Endothelial cell of umbilical vein (primary cell): ENCODE measurements at regions not wholly inside any gene's neighbourhood (a gene's known extent, or its start where the extent isn't known, plus 50 kb on each side); places are given as distances from the start of the nearest gene placed in this dataset.

ENCODE experiments used
- BruUV-seq: library from RNA; stranded (reverse); fragments of 400-500 nt; replicated peaks from 2 replicates; lab custom pipeline; 2021; lab: Mats Ljungman, UMichigan
- CTCF ChIA-PET: fragments of 300-600, 350-600 bp; sonication (Branson Sonifier 250); formaldehyde crosslinking; loops from one replicate; lab custom pipeline; 2021; ENCODE audit warnings: antibody characterized with exemption, inconsistent platforms; lab: Charles Lee
- POLR2A ChIA-PET: fragments of 300-600, 350-600 bp; sonication (Branson Sonifier 250); formaldehyde crosslinking; loops from one replicate; lab custom pipeline; 2021; ENCODE audit warnings: antibody characterized with exemption, inconsistent platforms; lab: Charles Lee
- DNase-seq: peaks from one replicate; pipeline ENCODE4 v3.0.0-alpha.2; 2011; ENCODE audit warnings: low read depth, low spot score
- FAIRE-seq: peaks from 2 replicates; lab custom pipeline; 2011; peaks lifted over from hg19 to GRCh38; lab: Jason Lieb, UNC
- H2AFZ ChIP-seq: 2 replicates; pipeline ENCODE4 v1.6.0; 2012; ENCODE audit warnings: low read depth, low read length, control low read depth, inconsistent platforms
- H3K27ac ChIP-seq: 2 replicates; pipeline ENCODE4 v1.5.1; 2011; ENCODE audit warnings: low read depth, mild to moderate bottlenecking, control low read depth, low read length, moderate library complexity; ENCODE audit not compliant: insufficient read depth
- H3K27me3 ChIP-seq, 2 experiments: 2 replicates each; pipeline versions ENCODE4 v1.6.0 to v1.6.1; 2011; ENCODE audit warnings: low read length in 2 of 2, mixed read lengths in 1 of 2; ENCODE audit not compliant: control insufficient read depth in 2 of 2, insufficient read depth in 2 of 2
- H3K36me3 ChIP-seq, 2 experiments: 2 replicates in 1 of 2; 3 replicates in 1 of 2; pipeline ENCODE4 v1.5.1; 2011; ENCODE audit warnings: low read length in 2 of 2, mild to moderate bottlenecking in 1 of 2, moderate library complexity in 1 of 2; ENCODE audit not compliant: control insufficient read depth in 2 of 2, insufficient read depth in 2 of 2; ENCODE audit errors: extremely low read depth in 1 of 2
- H3K4me1 ChIP-seq: 3 replicates; pipeline ENCODE4 v1.5.1; 2011; ENCODE audit warnings: mild to moderate bottlenecking, low read length; ENCODE audit not compliant: control insufficient read depth, insufficient read depth; ENCODE audit errors: extremely low read depth
- H3K4me2 ChIP-seq: 2 replicates; pipeline ENCODE4 v1.6.1; 2011; ENCODE audit warnings: low read length, control low read depth, mixed read lengths; ENCODE audit not compliant: insufficient read depth
- H3K4me3 ChIP-seq, 3 experiments: fragments of 200-600 bp in 1 of 3; sonication (generic), shearing (Covaris generic) in 1 of 3; replicated peaks in 1 of 3; 2 replicates each; pipeline ENCODE4 v1.5.1; 2011 to 2016; ENCODE audit warnings: control low read depth in 3 of 3, low read length in 3 of 3, mild to moderate bottlenecking in 2 of 3, inconsistent platforms in 1 of 3, low read depth in 1 of 3, moderate library complexity in 1 of 3; ENCODE audit not compliant: insufficient read depth in 1 of 3
- H3K79me2 ChIP-seq: 2 replicates; pipeline ENCODE4 v1.6.0; 2012; ENCODE audit warnings: low read length, inconsistent platforms; ENCODE audit not compliant: control insufficient read depth, insufficient read depth
- H3K9ac ChIP-seq: replicated peaks from 2 replicates; pipeline ENCODE3; 2011; ENCODE audit warnings: low read length, control low read depth; ENCODE audit not compliant: insufficient read depth; ENCODE audit errors: extremely low read depth
- H3K9me1 ChIP-seq: replicated peaks from 3 replicates; pipeline ENCODE4 v1.6.0; 2011; ENCODE audit warnings: mild to moderate bottlenecking, low read length; ENCODE audit not compliant: control insufficient read depth, insufficient read depth; ENCODE audit errors: extremely low read depth
- H3K9me3 ChIP-seq: replicated peaks from 2 replicates; pipeline ENCODE4 v1.5.1; 2012; ENCODE audit warnings: low read length, inconsistent platforms; ENCODE audit not compliant: control insufficient read depth, insufficient read depth
- H4K20me1 ChIP-seq: replicated peaks from 2 replicates; pipeline ENCODE3; 2011; ENCODE audit warnings: mild to moderate bottlenecking, low read length; ENCODE audit not compliant: control insufficient read depth, insufficient read depth; ENCODE audit errors: extremely low read depth
- EZH2 ChIP-seq: IDR thresholded peaks from 2 replicates; pipeline ENCODE4 v1.6.1; 2012; ENCODE audit warnings: borderline replicate concordance, low read depth, mild to moderate bottlenecking, moderate library complexity, low read length, inconsistent platforms; ENCODE audit not compliant: severe bottlenecking
- FOS ChIP-seq: IDR thresholded peaks from 2 replicates; pipeline ENCODE4 v1.6.1; 2011; ENCODE audit warnings: mild to moderate bottlenecking, low read length, moderate library complexity, borderline replicate concordance; ENCODE audit not compliant: insufficient read depth
- GATA2 ChIP-seq: IDR thresholded peaks from 2 replicates; pipeline ENCODE4 v1.7.0; 2011; ENCODE audit warnings: low read depth, mild to moderate bottlenecking, moderate library complexity, mixed read lengths, low read length; ENCODE audit not compliant: insufficient read length, insufficient read depth
- JUN ChIP-seq: IDR thresholded peaks from 2 replicates; pipeline ENCODE4 v1.6.1; 2011; ENCODE audit warnings: borderline replicate concordance, low read depth; ENCODE audit not compliant: insufficient read length, insufficient read depth
- MYC ChIP-seq: IDR thresholded peaks from one replicate; pipeline ENCODE4 v1.6.1; 2011; ENCODE audit warnings: mild to moderate bottlenecking, low read depth, low read length
- POLR2A ChIP-seq: IDR thresholded peaks from 2 replicates; pipeline ENCODE4 v1.6.1; 2012; ENCODE audit warnings: low read depth, mild to moderate bottlenecking, control low read depth, low read length
- POLR2AphosphoS5 ChIP-seq: IDR thresholded peaks from 2 replicates; pipeline ENCODE4 v1.6.1; 2012; ENCODE audit warnings: low read depth, mild to moderate bottlenecking, control low read depth, low read length, moderate library complexity; ENCODE audit not compliant: insufficient read depth
- dilution Hi-C: fragments of 300-500 bp; cut with MboI; formaldehyde crosslinking; loops from one replicate; pipeline ENCODE4 v1.15.0; 2019; ENCODE audit warnings: low sequenced_read_pairs; ENCODE audit not compliant: extremely low pct_ligation_motif_present
- intact Hi-C: fragments of 100-400 bp; cut with micrococcal nuclease; formaldehyde crosslinking; loops from one replicate; pipeline ENCODE4 v1.10.0; 2022
- TF ChIP-seq, protein P1 (sequence below): IDR thresholded peaks from 2 replicates; pipeline ENCODE4 v1.6.1; 2011; ENCODE audit not compliant: insufficient read depth, insufficient read length
- TF ChIP-seq, protein P2 (sequence below), 2 donors: IDR thresholded peaks; 1 replicate in 1 of 2; 2 replicates in 1 of 2; pipeline ENCODE4 v1.5.1; 2011; ENCODE audit warnings: low read length in 2 of 2, mild to moderate bottlenecking in 2 of 2, moderate library complexity in 2 of 2, control low read depth in 1 of 2, inconsistent platforms in 1 of 2, low read depth in 1 of 2; ENCODE audit not compliant: insufficient read depth in 1 of 2; ENCODE audit errors: extremely low read depth in 1 of 2

- CTCF ChIA-PET, result no interaction called here
- dilution Hi-C loops (no loop called here), intact Hi-C loops (loop anchor here (2.0 to 5.0 kb wide), 3 partner anchors 215 to 442 kb away; no protein-coding TSS in a partner anchor)
- no peak for FAIRE-seq
- Histone ChIP-seq H3K79me2 (no peaks in the 10 kb centered on the region), H3K4me1 (no peaks in the 10 kb centered on the region), H2AFZ (no peak overlapping the region), H4K20me1 (no peaks in the 10 kb centered on the region), H3K9me3 (no peaks in the 10 kb centered on the region), H3K27me3 (no peaks in the 10 kb centered on the region), H3K9me1 (no peaks in the 10 kb centered on the region), H3K4me3 (no peak overlapping the region), H3K9ac (no peak overlapping the region), H3K27ac (no peak overlapping the region), H3K4me2 (no peak overlapping the region), H3K36me3 (no peaks in the 10 kb centered on the region)
- no TSS peak for BruUV-seq
- TF ChIP-seq POLR2AphosphoS5 (no peak), EZH2 (no peak), FOS (no peak)
- TF ChIP-seq, protein P1, sequence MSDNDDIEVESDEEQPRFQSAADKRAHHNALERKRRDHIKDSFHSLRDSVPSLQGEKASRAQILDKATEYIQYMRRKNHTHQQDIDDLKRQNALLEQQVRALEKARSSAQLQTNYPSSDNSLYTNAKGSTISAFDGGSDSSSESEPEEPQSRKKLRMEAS, result no peak
- no peak for DNase-seq
- POLR2A ChIA-PET, result no interaction called here
Measured at GRCh38 chr7:46319841-46320240, 398.8 kb upstream of the IGFBP3 start.

GRCh38 chr7:46318276-46318675, 397.2 kb upstream of the IGFBP3 start:
- TF ChIP-seq MYC, result no peak
- no peak for TF ChIP-seq EZH2
- no peak for TF ChIP-seq JUN
- TF ChIP-seq GATA2, result no peak
- TF ChIP-seq, protein P1, result no peak
- no peak for TF ChIP-seq POLR2AphosphoS5
- TF ChIP-seq, protein P2, sequence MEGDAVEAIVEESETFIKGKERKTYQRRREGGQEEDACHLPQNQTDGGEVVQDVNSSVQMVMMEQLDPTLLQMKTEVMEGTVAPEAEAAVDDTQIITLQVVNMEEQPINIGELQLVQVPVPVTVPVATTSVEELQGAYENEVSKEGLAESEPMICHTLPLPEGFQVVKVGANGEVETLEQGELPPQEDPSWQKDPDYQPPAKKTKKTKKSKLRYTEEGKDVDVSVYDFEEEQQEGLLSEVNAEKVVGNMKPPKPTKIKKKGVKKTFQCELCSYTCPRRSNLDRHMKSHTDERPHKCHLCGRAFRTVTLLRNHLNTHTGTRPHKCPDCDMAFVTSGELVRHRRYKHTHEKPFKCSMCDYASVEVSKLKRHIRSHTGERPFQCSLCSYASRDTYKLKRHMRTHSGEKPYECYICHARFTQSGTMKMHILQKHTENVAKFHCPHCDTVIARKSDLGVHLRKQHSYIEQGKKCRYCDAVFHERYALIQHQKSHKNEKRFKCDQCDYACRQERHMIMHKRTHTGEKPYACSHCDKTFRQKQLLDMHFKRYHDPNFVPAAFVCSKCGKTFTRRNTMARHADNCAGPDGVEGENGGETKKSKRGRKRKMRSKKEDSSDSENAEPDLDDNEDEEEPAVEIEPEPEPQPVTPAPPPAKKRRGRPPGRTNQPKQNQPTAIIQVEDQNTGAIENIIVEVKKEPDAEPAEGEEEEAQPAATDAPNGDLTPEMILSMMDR (IDR thresholded peaks at IDR 0.05; ENCODE audit: extremely low read depth in 1 of 2, insufficient read depth in 1 of 2, low read depth in 1 of 2, low read length in 2 of 2), result no peak
- no peak for TF ChIP-seq POLR2A
- TF ChIP-seq FOS, result no peak
- CTCF ChIA-PET, result no interaction called here
- Histone ChIP-seq H3K9me3 (no peaks in the 10 kb centered on the region), H3K9me1 (no peaks in the 10 kb centered on the region), H3K4me2 (no peak overlapping the region), H3K27me3 (no peaks in the 10 kb centered on the region), H3K27ac (no peak overlapping the region), H2AFZ (no peak overlapping the region), H3K36me3 (no peaks in the 10 kb centered on the region), H3K79me2 (no peaks in the 10 kb centered on the region), H3K9ac (no peak overlapping the region), H4K20me1 (no peaks in the 10 kb centered on the region), H3K4me1 (no peaks in the 10 kb centered on the region), H3K4me3 (no peak overlapping the region)
- BruUV-seq, result no TSS peak
- dilution Hi-C loops (no loop called here), intact Hi-C loops (no loop called here)
- POLR2A ChIA-PET, result no interaction called here
- DNase-seq (no peak), FAIRE-seq (no peak)
